H54 (cell line): ENCODE measurements at regions not wholly inside any gene's neighbourhood (a gene's known extent, or its start where the extent isn't known, plus 50 kb on each side); places are given as distances from the start of the nearest gene placed in this dataset.
"Not testable (repeated sequence)": the region's sequence is repeated elsewhere in the genome, so short reads cannot be mapped to it uniquely, and the experiment has no call there.

Source experiments
- DNase-seq: peaks from one replicate; pipeline ENCODE4 v3.0.0; 2011; ENCODE audit warnings: low spot score, mixed read lengths; ENCODE audit not compliant: insufficient read length
- FAIRE-seq: peaks from 3 replicates; lab custom pipeline; 2011; peaks lifted over from hg19 to GRCh38; lab: Jason Lieb, UNC
- POLR2A ChIP-seq: IDR thresholded peaks from 2 replicates; pipeline ENCODE4 v1.6.1; 2011; ENCODE audit warnings: low read depth, mild to moderate bottlenecking, low read length

DNA sequence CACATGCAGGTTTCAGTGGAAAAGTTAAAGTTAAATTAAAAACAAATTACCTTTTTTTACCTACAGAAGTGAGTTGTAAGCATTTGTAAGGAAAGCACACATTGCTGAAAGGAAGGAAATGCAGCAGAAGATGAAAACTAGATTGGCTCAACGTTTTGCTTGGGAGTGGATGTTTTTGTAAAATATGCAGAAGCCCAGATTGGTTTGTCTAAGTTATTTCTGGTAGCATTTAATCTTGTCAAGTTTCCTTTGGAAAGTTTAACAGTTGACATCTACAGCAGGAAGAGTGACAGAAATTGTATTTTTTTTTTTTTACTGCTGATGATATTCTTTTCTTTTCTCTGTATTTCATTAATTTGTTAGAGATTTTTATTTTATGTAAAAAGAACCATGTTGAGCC, 315.1 kb upstream of the MON1B start:
- TF ChIP-seq POLR2A: no peak
- DNase-seq: no peak
- FAIRE-seq: no peak

GRCh38 chr16:76879420-76879819, 311.6 kb upstream of the MON1B start:
- FAIRE-seq (no peak), DNase-seq (no peak)
- no peak for TF ChIP-seq POLR2A

GRCh38 chr16:76880523-76880922, 310.5 kb upstream of the MON1B start:
- not testable (repeated sequence) for FAIRE-seq, DNase-seq

- no peak for DNase-seq
- no peak for TF ChIP-seq POLR2A
- no peak for FAIRE-seq
Observed at GRCh38 chr16:76882105-76882504, 308.9 kb upstream of the MON1B start.

DNA sequence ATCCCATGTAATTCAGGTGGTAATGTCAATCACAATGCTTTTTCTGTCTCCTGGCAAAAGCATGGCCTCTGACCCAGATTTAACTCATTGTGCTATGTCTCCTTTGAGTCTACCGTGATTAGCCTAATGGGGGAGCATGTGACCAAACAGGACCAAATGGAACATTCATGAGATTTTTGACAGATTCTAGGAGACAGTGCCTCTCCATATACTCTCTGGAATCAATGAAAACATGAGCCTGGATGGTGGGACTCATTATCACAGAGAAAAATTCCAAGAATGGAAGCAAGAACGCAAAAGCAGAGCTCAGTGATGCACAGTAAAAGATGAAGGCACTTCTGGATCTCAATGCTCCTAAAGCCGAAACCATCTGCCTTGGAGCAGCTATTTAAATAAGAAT, 307.9 kb upstream of the MON1B start:
- TF ChIP-seq POLR2A: no peak
- FAIRE-seq: no peak
- no peak for DNase-seq

DNA sequence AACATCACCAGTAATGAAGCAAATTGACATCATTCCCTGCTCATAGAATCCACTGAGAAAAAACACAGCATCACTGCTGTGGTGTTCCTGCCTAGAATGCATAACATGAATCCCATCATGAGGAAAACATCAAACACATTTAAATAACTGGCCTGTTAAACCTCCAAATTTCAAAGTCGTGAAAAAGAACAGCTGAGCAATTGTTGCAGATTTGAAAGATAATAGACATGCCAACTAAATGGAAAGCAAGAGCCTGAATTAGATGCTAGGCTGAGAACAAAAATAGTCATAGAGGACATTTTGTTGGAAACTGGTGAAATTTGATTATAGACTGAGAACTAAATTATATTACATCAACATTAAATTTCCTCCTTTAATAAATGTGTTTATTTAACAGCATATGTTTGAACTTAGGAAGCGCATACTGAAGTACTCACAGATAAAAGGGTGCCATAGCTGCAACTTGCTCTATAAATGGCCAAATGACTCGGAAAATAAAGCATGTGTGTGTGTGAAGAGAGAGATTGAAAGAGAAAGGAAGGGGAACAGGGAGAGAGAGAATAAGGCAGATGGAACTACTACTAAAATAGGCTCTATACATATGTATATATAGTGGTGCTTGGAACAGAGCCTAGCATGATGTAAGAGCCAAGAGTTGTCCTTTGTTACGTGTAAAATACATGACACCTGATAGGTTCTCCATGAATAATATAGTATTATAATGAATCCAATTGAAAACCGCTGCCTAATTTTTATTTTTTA, 305.0 kb upstream of the MON1B start:
- no peak for TF ChIP-seq POLR2A
- FAIRE-seq: no peak
- DNase-seq: no peak

DNA sequence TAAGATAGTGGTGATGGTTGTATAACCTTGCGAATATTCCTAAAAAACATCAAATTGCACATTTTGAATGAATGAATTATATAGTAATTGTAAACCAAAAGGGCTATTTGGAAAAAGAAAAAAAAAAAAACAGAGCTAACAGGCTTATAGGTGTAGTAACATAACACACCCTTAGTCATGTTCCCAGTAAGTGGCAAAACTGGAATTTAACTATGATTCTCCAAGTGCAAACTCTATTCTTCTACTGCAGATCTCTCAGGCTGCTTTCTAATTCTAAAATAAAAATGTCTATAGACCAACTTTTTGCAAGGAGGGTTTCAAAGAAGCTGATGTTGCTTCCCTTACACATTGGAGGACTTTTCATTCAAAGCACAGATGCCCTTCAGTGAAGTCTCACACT, 293.2 kb upstream of the MON1B start:
- DNase-seq: no peak
- FAIRE-seq: no peak
- no peak for TF ChIP-seq POLR2A

DNA sequence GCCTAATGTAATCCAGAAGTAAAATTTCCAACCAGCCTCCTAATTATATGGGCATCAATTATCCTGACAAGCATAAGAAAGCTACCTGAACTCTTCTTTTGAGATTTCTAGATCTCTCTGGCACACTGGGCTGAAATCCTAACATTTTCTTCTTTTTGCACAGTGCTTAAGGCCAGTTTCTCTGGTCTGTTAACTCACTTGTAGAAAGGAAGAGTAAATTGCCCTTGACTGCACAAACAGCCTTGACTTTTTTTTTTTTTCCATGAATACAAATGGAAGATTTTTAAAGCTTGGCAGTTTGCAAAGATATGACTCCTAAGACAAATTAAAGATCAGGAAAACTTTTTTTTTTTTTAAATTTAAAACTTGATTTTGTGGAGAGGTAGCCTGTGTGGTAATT, 291.2 kb upstream of the MON1B start:
- no peak for TF ChIP-seq POLR2A
- DNase-seq: no peak
- FAIRE-seq: no peak

- FAIRE-seq: no peak
- TF ChIP-seq POLR2A: no peak
- no peak for DNase-seq
Observed at GRCh38 chr16:76900285-76901263, 290.4 kb upstream of the MON1B start.

DNA sequence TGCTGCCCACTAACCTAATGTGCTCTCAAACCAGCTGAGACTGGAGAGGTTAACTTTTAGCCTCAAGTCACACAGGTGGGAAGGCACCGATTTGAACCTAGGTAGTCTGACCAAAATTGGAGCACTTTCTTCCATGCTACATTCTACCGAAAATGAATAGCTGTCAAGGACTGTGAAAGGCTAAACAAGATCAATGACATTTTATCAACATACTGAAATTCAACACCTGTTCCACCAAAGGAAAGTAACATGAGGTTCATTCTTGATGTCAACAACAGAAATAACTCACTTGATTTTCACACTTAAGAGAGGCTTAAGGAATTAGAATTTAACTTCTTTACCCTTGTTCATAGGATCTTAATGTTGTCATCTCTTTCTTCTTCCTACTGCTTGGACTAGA, 284.4 kb upstream of the MON1B start:
- FAIRE-seq (no peak), DNase-seq (no peak)
- TF ChIP-seq POLR2A: no peak

DNA sequence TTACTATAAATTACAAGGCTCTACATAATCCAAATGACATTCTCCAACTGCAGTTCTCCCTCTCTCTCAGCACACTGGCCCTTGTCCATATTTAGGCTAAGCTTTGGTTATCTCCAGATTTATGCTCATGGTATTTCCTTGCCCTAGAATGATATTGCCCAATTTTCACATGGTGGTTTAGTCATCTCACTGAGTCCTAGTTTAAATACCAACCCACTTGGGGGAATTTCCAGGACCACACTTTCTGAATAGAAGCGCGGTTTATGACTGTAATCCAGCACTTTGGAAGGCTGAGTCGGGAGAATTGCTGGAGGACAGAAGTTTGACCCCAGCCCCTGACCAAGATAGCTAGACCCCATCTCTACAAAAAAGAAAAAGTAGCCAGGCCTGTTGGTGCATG, 280.1 kb upstream of the MON1B start:
- TF ChIP-seq POLR2A: no peak
- no peak for FAIRE-seq
- DNase-seq: no peak

DNA sequence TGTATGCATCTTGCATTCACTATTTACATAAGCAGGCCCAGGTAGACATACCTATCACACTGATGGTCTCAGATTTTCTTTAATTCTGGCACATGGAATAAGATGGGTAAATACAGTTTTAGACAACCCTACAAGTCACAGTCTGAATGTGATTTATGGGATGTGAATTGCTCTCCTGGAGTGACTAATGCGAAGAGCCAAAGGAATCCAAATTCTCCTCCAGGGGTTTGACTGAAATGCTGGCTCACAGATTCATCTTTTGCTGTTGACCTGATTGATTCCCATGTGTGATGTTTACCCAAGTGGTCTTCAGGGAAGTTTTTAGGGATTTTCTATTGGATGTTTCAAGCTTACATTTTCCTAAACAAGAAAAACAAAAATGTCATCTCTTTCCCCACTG, 277.9 kb upstream of the MON1B start:
- no peak for FAIRE-seq
- no peak for TF ChIP-seq POLR2A
- DNase-seq: no peak

DNA sequence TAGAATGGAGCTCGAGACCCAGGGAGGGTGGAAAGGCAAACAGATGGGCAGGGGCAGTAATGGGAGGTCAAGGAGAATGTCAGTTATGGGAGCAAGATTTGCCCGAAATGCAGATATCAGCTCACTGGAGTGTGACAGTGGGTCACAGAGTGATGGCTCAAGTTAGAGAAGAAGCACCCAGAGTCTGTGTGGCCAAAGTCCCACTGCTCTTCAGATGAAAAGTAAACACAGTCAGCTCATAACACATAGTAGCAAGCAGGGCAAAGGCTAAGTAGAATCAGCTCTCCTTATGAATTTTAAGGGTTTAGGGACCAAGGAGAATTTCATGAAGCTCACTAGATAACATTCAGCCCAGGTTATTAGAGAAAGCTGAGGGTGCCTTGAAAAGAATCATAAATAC, 264.9 kb upstream of the MON1B start:
- DNase-seq: no peak
- FAIRE-seq: no peak
- TF ChIP-seq POLR2A: no peak

DNA sequence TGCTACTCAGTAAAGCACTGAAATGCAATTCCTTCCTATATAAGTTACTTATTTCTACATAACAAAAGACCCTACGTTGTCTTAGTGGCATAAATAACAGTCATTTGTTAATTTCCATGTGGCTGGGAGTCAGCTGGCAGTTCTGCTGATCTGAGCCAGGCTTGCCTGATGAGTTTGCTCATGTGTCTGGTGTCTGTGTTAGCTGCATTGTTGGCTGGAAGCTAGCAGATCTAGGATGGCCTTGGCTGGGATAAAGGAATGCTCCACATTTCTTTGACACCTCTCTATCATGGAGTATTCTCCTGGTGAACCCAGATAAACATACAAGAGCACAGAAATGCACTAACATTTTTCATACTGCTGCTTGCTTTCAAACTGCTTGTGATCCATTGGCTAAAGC, 264.4 kb upstream of the MON1B start:
- FAIRE-seq (no peak), DNase-seq (no peak)
- no peak for TF ChIP-seq POLR2A
